A549 (cell line): ENCODE measurements at regions not wholly inside any gene's neighbourhood (a gene's known extent, or its start where the extent isn't known, plus 50 kb on each side); places are given as distances from the start of the nearest gene placed in this dataset.

ENCODE experiments used
- ATAC-seq, 2 experiments: fragments of 200-7000 bp in 1 of 2; fragments of >200 bp in 1 of 2; cut with Nextera tagmentation in 1 of 2; cut with Tn5 transposase in 1 of 2; 3 replicates each; pipeline versions ENCODE4 v1.8.0 to v1.9.1; 2018 to 2020; ENCODE audit warnings: mild to moderate bottlenecking in 1 of 2, moderate library complexity in 1 of 2
- CTCF ChIA-PET: fragments of 300-600 bp; sonication (Branson Sonifier 250); formaldehyde crosslinking; extraction: SDS; loops from one replicate; lab custom pipeline; 2021; ENCODE audit warnings: antibody characterized with exemption, inconsistent platforms; lab: Yijun Ruan, JAX
- POLR2A ChIA-PET: fragments of 350-600 bp; formaldehyde crosslinking; extraction: SDS; loops from one replicate; lab custom pipeline; 2021; ENCODE audit warnings: antibody characterized with exemption, inconsistent platforms; lab: Yijun Ruan, JAX
- DNase-seq, 2 experiments: peaks; one replicate each; pipeline versions ENCODE4 v3.0.0 to v3.0.0-alpha.2; 2011 to 2016; ENCODE audit warnings: low read depth in 1 of 2, low spot score in 1 of 2
- FAIRE-seq: peaks from 2 replicates; lab custom pipeline; 2011; peaks lifted over from hg19 to GRCh38; lab: Jason Lieb, UNC
- H3K27ac ChIP-seq, 2 experiments: fragments of >200 bp; sonication (Bioruptor Twin); formaldehyde crosslinking; 3 replicates each; pipeline ENCODE4 v1.5.1; 2016 to 2017
- H3K4me1 ChIP-seq: fragments of >200 bp; sonication (Bioruptor Twin); formaldehyde crosslinking; 3 replicates; pipeline ENCODE4 v1.6.1; 2016
- H3K4me2 ChIP-seq: fragments of >200 bp; sonication (Bioruptor Twin); formaldehyde crosslinking; 3 replicates; pipeline ENCODE4 v1.6.1; 2016
- H3K4me3 ChIP-seq: fragments of >200 bp; sonication (Bioruptor Twin); formaldehyde crosslinking; 3 replicates; pipeline ENCODE4 v1.5.1; 2016
- H3K9me3 ChIP-seq: fragments of >200 bp; sonication (Bioruptor Twin); formaldehyde crosslinking; 3 replicates; pipeline ENCODE4 v1.6.1; 2016
- BCL3 ChIP-seq: fragments of >200 bp; sonication (Bioruptor Twin); formaldehyde crosslinking; IDR thresholded peaks from 3 replicates; pipeline ENCODE4 v1.6.1; 2016
- CEBPB ChIP-seq, 2 experiments: fragments of >200 bp in 1 of 2; sonication (Bioruptor Twin) in 1 of 2; formaldehyde crosslinking in 1 of 2; IDR thresholded peaks; 2 replicates each; pipeline ENCODE4 v1.6.1; 2012 to 2016
- EHF ChIP-seq: fragments of 250-450 bp; sonication (Bioruptor Pico); IDR thresholded peaks from 2 replicates; pipeline ENCODE4 v1.5.0; 2020; ENCODE audit warnings: mild to moderate bottlenecking
- EHMT2 ChIP-seq: fragments of 200-600 bp; sonication (generic); IDR thresholded peaks from 2 replicates; pipeline ENCODE4 v1.6.1; 2016; ENCODE audit warnings: antibody characterized with exemption, low read depth, mild to moderate bottlenecking, moderate library complexity
- FOXS1 ChIP-seq: fragments of 250-450 bp; sonication (Bioruptor Pico); IDR thresholded peaks from 2 replicates; pipeline ENCODE4 v1.5.0; 2020; ENCODE audit warnings: mild to moderate bottlenecking, moderate library complexity
- HES2 ChIP-seq: fragments of >200 bp; sonication (Bioruptor Twin); formaldehyde crosslinking; IDR thresholded peaks from 2 replicates; pipeline ENCODE4 v1.6.1; 2016
- HEYL ChIP-seq: fragments of 250-450 bp; sonication (Bioruptor Pico); IDR thresholded peaks from 2 replicates; pipeline ENCODE4 v1.8.0; 2021; ENCODE audit warnings: mild to moderate bottlenecking, moderate library complexity
- HOXB13 ChIP-seq: fragments of 250-450 bp; sonication (Bioruptor Pico); IDR thresholded peaks from 2 replicates; pipeline ENCODE4 v1.5.0; 2020; ENCODE audit warnings: low read depth, mild to moderate bottlenecking, moderate library complexity
- JUNB ChIP-seq: fragments of >200 bp; sonication (Bioruptor Twin); formaldehyde crosslinking; IDR thresholded peaks from 2 replicates; pipeline ENCODE4 v1.6.1; 2016
- MAFK ChIP-seq: fragments of 450-650 bp; IDR thresholded peaks from 2 replicates; pipeline ENCODE4 v1.6.1; 2014; ENCODE audit not compliant: partially characterized antibody
- MYC ChIP-seq: IDR thresholded peaks from 2 replicates; pipeline ENCODE4 v1.6.1; 2012; ENCODE audit warnings: mild to moderate bottlenecking, inconsistent platforms, low read length, improper control_type of control experiment, borderline replicate concordance
- PHF8 ChIP-seq: fragments of 200-600 bp; sonication (generic); IDR thresholded peaks from 2 replicates; pipeline ENCODE4 v1.6.1; 2016; ENCODE audit warnings: low read depth, mild to moderate bottlenecking, antibody characterized with exemption, moderate library complexity, borderline replicate concordance
- RAD21 ChIP-seq, 2 experiments: fragments of >200 bp in 1 of 2; sonication (Bioruptor Twin) in 1 of 2; formaldehyde crosslinking in 1 of 2; IDR thresholded peaks in 1 of 2; conservative IDR thresholded peaks in 1 of 2; 2 replicates in 1 of 2; 3 replicates in 1 of 2; pipeline ENCODE4 v1.6.1; 2012 to 2018; ENCODE audit warnings: inconsistent platforms in 1 of 2
- RCOR1 ChIP-seq: fragments of 150-350 bp; IDR thresholded peaks from 2 replicates; pipeline ENCODE4 v1.6.1; 2014; ENCODE audit warnings: antibody characterized with exemption, low read length, low read depth
- RFX5 ChIP-seq: fragments of 450-650 bp; IDR thresholded peaks from 2 replicates; pipeline ENCODE4 v1.7.1; 2014; ENCODE audit warnings: antibody characterized with exemption, mild to moderate bottlenecking, moderate library complexity
- RNF2 ChIP-seq: fragments of 200-600 bp; sonication (generic); IDR thresholded peaks from 2 replicates; pipeline ENCODE4 v1.6.1; 2016; ENCODE audit warnings: low read depth, mild to moderate bottlenecking, antibody characterized with exemption, moderate library complexity, borderline replicate concordance
- TFCP2L1 ChIP-seq: fragments of 250-450 bp; sonication (Bioruptor Pico); IDR thresholded peaks from 2 replicates; pipeline ENCODE4 v1.5.0; 2021; ENCODE audit warnings: mild to moderate bottlenecking
- ZNF302 ChIP-seq: fragments of 250-450 bp; sonication (Bioruptor Pico); IDR thresholded peaks from 2 replicates; pipeline ENCODE4 v1.9.0; 2021; ENCODE audit warnings: inconsistent platforms, mild to moderate bottlenecking, moderate library complexity
- ZSCAN20 ChIP-seq: fragments of 250-450 bp; sonication (Bioruptor Pico); IDR thresholded peaks from 2 replicates; pipeline ENCODE4 v1.8.0; 2022; ENCODE audit warnings: mild to moderate bottlenecking, moderate library complexity
- WGBS: methylation state at CpG from one replicate; pipeline ENCODE4 v1.1.6; 2017; ENCODE audit errors: missing lambda C conversion rate; 5-methylcytosine and 5-hydroxymethylcytosine counted together
- TF ChIP-seq, protein P1 (sequence below): fragments of >200 bp; sonication (Bioruptor Twin); formaldehyde crosslinking; IDR thresholded peaks from 3 replicates; pipeline ENCODE4 v1.5.1; 2016
- TF ChIP-seq, protein P2 (sequence below): IDR thresholded peaks from 2 replicates; pipeline ENCODE4 v1.6.1; 2012
- TF ChIP-seq, protein P3 (sequence below): fragments of 200-600 bp; sonication (generic); IDR thresholded peaks from 2 replicates; pipeline ENCODE4 v1.6.1; 2016; ENCODE audit warnings: antibody characterized with exemption, mild to moderate bottlenecking, moderate library complexity

DNA sequence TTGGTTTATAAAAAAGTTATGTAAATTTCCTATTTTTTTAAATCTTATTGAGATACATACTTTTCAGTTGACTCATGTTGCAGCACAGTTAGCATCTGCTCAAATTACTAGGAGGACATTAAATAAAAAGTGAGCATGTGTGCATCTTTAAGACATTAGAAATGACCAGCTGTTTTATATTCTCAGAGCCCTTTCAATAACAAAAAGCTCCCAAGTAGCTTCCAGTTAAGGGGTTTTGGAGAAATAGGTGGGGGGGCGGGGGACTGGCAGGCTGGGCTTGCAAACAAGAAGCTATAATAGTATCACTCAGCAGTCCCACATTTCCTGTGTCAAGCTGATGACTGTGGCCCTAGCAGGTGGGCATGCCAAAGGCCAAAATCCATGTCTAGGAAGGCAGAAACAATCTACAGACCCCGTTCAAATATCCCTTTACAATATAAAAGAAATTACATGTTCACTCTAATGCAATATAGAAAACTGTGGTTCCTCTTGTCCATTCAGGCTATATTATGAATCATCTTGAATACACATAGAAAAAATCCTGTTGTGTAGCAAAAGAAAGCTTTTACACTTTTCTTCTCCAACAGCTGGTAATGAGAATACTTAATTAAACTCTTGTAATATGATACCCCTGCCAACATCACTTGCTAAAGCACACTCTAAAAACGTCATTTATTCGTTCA, 1713.2 kb upstream of the SLC10A2 start:
- 7% methylated on average over 4 of the region's 4 CpGs for WGBS
- TF ChIP-seq ZSCAN20 (CRISPR knock-in tag) = no peak
- TF ChIP-seq HES2 = no peak
- TF ChIP-seq ZNF302 (CRISPR knock-in tag) = no peak
- TF ChIP-seq RFX5 = no peak
- no peak for TF ChIP-seq RCOR1
- TF ChIP-seq RNF2 = no peak
- no peak for TF ChIP-seq FOXS1 (CRISPR knock-in tag)
- no peak for TF ChIP-seq TFCP2L1 (CRISPR knock-in tag)
- no peak for TF ChIP-seq EHMT2
- no peak for TF ChIP-seq CEBPB (IDR thresholded peaks at IDR 0.05)
- TF ChIP-seq, protein P1, sequence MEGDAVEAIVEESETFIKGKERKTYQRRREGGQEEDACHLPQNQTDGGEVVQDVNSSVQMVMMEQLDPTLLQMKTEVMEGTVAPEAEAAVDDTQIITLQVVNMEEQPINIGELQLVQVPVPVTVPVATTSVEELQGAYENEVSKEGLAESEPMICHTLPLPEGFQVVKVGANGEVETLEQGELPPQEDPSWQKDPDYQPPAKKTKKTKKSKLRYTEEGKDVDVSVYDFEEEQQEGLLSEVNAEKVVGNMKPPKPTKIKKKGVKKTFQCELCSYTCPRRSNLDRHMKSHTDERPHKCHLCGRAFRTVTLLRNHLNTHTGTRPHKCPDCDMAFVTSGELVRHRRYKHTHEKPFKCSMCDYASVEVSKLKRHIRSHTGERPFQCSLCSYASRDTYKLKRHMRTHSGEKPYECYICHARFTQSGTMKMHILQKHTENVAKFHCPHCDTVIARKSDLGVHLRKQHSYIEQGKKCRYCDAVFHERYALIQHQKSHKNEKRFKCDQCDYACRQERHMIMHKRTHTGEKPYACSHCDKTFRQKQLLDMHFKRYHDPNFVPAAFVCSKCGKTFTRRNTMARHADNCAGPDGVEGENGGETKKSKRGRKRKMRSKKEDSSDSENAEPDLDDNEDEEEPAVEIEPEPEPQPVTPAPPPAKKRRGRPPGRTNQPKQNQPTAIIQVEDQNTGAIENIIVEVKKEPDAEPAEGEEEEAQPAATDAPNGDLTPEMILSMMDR = no peak
- TF ChIP-seq HEYL = no peak
- no peak for TF ChIP-seq PHF8
- TF ChIP-seq, protein P2, sequence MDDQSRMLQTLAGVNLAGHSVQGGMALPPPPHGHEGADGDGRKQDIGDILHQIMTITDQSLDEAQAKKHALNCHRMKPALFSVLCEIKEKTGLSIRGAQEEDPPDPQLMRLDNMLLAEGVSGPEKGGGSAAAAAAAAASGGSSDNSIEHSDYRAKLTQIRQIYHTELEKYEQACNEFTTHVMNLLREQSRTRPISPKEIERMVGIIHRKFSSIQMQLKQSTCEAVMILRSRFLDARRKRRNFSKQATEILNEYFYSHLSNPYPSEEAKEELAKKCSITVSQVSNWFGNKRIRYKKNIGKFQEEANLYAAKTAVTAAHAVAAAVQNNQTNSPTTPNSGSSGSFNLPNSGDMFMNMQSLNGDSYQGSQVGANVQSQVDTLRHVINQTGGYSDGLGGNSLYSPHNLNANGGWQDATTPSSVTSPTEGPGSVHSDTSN = no peak
- TF ChIP-seq, protein P3, sequence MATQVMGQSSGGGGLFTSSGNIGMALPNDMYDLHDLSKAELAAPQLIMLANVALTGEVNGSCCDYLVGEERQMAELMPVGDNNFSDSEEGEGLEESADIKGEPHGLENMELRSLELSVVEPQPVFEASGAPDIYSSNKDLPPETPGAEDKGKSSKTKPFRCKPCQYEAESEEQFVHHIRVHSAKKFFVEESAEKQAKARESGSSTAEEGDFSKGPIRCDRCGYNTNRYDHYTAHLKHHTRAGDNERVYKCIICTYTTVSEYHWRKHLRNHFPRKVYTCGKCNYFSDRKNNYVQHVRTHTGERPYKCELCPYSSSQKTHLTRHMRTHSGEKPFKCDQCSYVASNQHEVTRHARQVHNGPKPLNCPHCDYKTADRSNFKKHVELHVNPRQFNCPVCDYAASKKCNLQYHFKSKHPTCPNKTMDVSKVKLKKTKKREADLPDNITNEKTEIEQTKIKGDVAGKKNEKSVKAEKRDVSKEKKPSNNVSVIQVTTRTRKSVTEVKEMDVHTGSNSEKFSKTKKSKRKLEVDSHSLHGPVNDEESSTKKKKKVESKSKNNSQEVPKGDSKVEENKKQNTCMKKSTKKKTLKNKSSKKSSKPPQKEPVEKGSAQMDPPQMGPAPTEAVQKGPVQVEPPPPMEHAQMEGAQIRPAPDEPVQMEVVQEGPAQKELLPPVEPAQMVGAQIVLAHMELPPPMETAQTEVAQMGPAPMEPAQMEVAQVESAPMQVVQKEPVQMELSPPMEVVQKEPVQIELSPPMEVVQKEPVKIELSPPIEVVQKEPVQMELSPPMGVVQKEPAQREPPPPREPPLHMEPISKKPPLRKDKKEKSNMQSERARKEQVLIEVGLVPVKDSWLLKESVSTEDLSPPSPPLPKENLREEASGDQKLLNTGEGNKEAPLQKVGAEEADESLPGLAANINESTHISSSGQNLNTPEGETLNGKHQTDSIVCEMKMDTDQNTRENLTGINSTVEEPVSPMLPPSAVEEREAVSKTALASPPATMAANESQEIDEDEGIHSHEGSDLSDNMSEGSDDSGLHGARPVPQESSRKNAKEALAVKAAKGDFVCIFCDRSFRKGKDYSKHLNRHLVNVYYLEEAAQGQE = no peak
- TF ChIP-seq JUNB = no peak
- Histone ChIP-seq H3K4me2 (no peak overlapping the region), H3K4me1 (no peaks in the 10 kb centered on the region), H3K27ac (no peak overlapping the region), H3K9me3 (no peaks in the 10 kb centered on the region), H3K4me3 (no peak overlapping the region)
- FAIRE-seq (no peak), ATAC-seq (no peak), DNase-seq (no peak)
- ChIA-PET CTCF (no interaction called here), POLR2A (no interaction called here)

DNA sequence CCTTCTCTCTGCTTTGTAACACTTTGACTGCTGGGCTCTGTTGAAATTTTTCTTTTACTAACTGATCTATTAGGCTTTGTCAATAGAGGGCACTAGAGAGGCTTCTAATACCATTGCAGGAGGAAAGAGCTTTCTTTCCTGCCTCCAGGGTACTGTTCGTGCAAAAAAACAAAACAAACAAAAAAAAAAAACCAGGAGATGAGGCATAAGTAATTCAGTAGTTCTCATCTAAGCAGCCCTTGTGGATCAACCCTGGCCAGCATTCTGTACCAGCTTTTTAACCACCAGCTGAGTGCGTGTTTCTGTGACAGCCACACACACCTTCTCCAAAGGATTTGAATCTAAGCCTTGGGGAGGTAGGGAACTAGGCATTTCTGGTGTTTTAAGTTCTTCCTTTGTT, 1707.6 kb upstream of the SLC10A2 start:
- H3K4me2 ChIP-seq = no peak overlapping the region
- no peak overlapping the region for H3K27ac ChIP-seq
- ChIA-PET CTCF (interaction anchor here (1.1 to 1.6 kb wide), 2 partner anchors 12 to 1762 kb away, joined by 3 to 4 read pairs; no protein-coding TSS in a partner anchor), POLR2A (no interaction called here)
- 23% methylated on average over 2 of the region's 2 CpGs for WGBS
- peak; percentile 1 to 12 for DNase-seq
- FAIRE-seq = no peak
- no peaks in the 10 kb centered on the region for H3K4me1 ChIP-seq
- H3K4me3 ChIP-seq = no peak overlapping the region
- H3K9me3 ChIP-seq = no peaks in the 10 kb centered on the region
- ATAC-seq = no peak
- TF ChIP-seq, protein P1 = peak; percentile 31; the same call in 2 of the 3 replicates
- no peak for TF ChIP-seq HOXB13 (CRISPR knock-in tag)
- TF ChIP-seq JUNB = no peak
- TF ChIP-seq BCL3 = no peak
- TF ChIP-seq MYC = no peak
- TF ChIP-seq RAD21 (conservative IDR thresholded peaks at IDR 0.05 in 1 of 2, IDR thresholded peaks at IDR 0.05 in 1 of 2) = peak; percentile 9 to 28; a peak in 1 of 5 replicates
- TF ChIP-seq MAFK = no peak
- TF ChIP-seq EHF (CRISPR knock-in tag) = no peak
